HL-60 (cell line): ENCODE measurements at regions not wholly inside any gene's neighbourhood (a gene's known extent, or its start where the extent isn't known, plus 50 kb on each side); places are given as distances from the start of the nearest gene placed in this dataset.

Experiments used
- DNase-seq, 2 experiments: peaks; one replicate each; pipeline ENCODE4 v3.0.0-alpha.2; 2010 to 2020; ENCODE audit warnings: low read depth in 1 of 2, low spot score in 1 of 2
- H3K27ac ChIP-seq: fragments of 250-450 bp; sonication (Bioruptor Pico); replicated peaks from 2 replicates; pipeline ENCODE4 v1.5.1; 2020; ENCODE audit warnings: mild to moderate bottlenecking, moderate library complexity
- H3K27me3 ChIP-seq: fragments of 250-450 bp; sonication (Bioruptor Pico); 2 replicates; pipeline ENCODE4 v1.5.1; 2021; ENCODE audit warnings: mild to moderate bottlenecking, moderate library complexity; ENCODE audit not compliant: insufficient read depth, poor library complexity, severe bottlenecking
- H3K4me3 ChIP-seq: replicated peaks from 2 replicates; pipeline ENCODE4 v1.5.1; 2011; ENCODE audit warnings: mild to moderate bottlenecking, control low read depth, low read length; ENCODE audit not compliant: insufficient read depth
- CTCF ChIP-seq: IDR thresholded peaks from one replicate; pipeline ENCODE4 v1.5.1; 2011; ENCODE audit warnings: low read length, control low read depth, inconsistent platforms; ENCODE audit not compliant: insufficient read depth
- GABPA ChIP-seq: IDR thresholded peaks from 2 replicates; pipeline ENCODE4 v1.6.1; 2012; ENCODE audit warnings: low read depth
- POLR2AphosphoS5 ChIP-seq: IDR thresholded peaks from 2 replicates; pipeline ENCODE4 v1.6.1; 2012; ENCODE audit warnings: low read depth
- REST ChIP-seq: IDR thresholded peaks from 2 replicates; pipeline ENCODE4 v1.6.1; 2012; ENCODE audit warnings: low read depth; ENCODE audit not compliant: insufficient replicate concordance
- SPI1 ChIP-seq: IDR thresholded peaks from 2 replicates; pipeline ENCODE4 v1.6.1; 2012; ENCODE audit warnings: low read depth, mild to moderate bottlenecking, borderline replicate concordance

GRCh38 chr20:52015155-52015554 lies 176.4 kb downstream of the ZFP64 start:
- TF ChIP-seq GABPA, result no peak
- no peak for TF ChIP-seq POLR2AphosphoS5
- no peak for TF ChIP-seq REST
- TF ChIP-seq SPI1, result no peak
- TF ChIP-seq CTCF, result no peak
- Histone ChIP-seq H3K27me3 (no peaks in the 10 kb centered on the region), H3K4me3 (no peak overlapping the region), H3K27ac (no peak overlapping the region)
- DNase-seq, result no peak

GRCh38 chr20:52012079-52012478 lies 179.5 kb downstream of the ZFP64 start:
- DNase-seq, result no peak
- Histone ChIP-seq H3K27me3 (no peaks in the 10 kb centered on the region), H3K27ac (no peak overlapping the region), H3K4me3 (no peak overlapping the region)
- TF ChIP-seq POLR2AphosphoS5 (no peak), REST (no peak), SPI1 (no peak), CTCF (no peak), GABPA (no peak)

- H3K27ac ChIP-seq, result no peak overlapping the region
- DNase-seq, result no peak
- H3K4me3 ChIP-seq, result no peak overlapping the region
- H3K27me3 ChIP-seq, result no peaks in the 10 kb centered on the region
- TF ChIP-seq REST (no peak), SPI1 (no peak), CTCF (no peak), GABPA (no peak), POLR2AphosphoS5 (no peak)
These were observed 180.5 kb downstream of the ZFP64 start for GRCh38 chr20:52011093-52011492.
